OCI-LY7 (cell line): ENCODE measurements at regions not wholly inside any gene's neighbourhood (a gene's known extent, or its start where the extent isn't known, plus 50 kb on each side); places are given as distances from the start of the nearest gene placed in this dataset.

Experiments
- BruUV-seq: library from RNA; stranded (reverse); fragments of 400-500 nt; replicated peaks from 2 replicates; lab custom pipeline; 2021; lab: Mats Ljungman, UMichigan
- CTCF ChIA-PET: fragments of 300-600 bp; sonication (Branson Sonifier 250); formaldehyde crosslinking; loops from one replicate; lab custom pipeline; 2022; ENCODE audit warnings: antibody characterized with exemption; ENCODE audit not compliant: unreplicated experiment; lab: Charles Lee
- POLR2A ChIA-PET: fragments of 300-600 bp; sonication (Branson Sonifier 250); formaldehyde crosslinking; loops from one replicate; lab custom pipeline; 2022; ENCODE audit warnings: antibody characterized with exemption; lab: Charles Lee
- DNase-seq: peaks from one replicate; pipeline ENCODE4 v3.0.0-alpha.2; 2015; ENCODE audit warnings: low spot score
- H2AFZ ChIP-seq: fragments of 200-600 bp; sonication (generic), shearing (Covaris generic); 2 replicates; pipeline ENCODE4 v1.6.1; 2014; ENCODE audit warnings: mild to moderate bottlenecking, antibody characterized with exemption, low read length, moderate library complexity
- H3K27ac ChIP-seq: fragments of 200-600 bp; sonication (generic); 2 replicates; pipeline ENCODE4 v1.5.1; 2014; ENCODE audit warnings: mixed run types, low read depth, mild to moderate bottlenecking, moderate library complexity, low read length, inconsistent platforms; ENCODE audit not compliant: poor library complexity, severe bottlenecking
- H3K36me3 ChIP-seq: fragments of 200-600 bp; sonication (generic); 2 replicates; pipeline ENCODE4 v1.6.1; 2014; ENCODE audit warnings: mild to moderate bottlenecking, antibody characterized with exemption, low read length, moderate library complexity, mixed read lengths; ENCODE audit not compliant: insufficient read depth
- H3K4me1 ChIP-seq: fragments of 200-600 bp; sonication (generic); 2 replicates; pipeline ENCODE4 v1.5.1; 2014; ENCODE audit warnings: mild to moderate bottlenecking, low read length; ENCODE audit not compliant: insufficient read depth, poor library complexity, severe bottlenecking
- H3K4me2 ChIP-seq: fragments of 200-600 bp; sonication (generic); 2 replicates; pipeline ENCODE4 v1.6.1; 2014; ENCODE audit warnings: mild to moderate bottlenecking, low read length
- H3K4me3 ChIP-seq: fragments of 200-600 bp; sonication (generic); 2 replicates; pipeline ENCODE4 v1.5.1; 2014; ENCODE audit warnings: mild to moderate bottlenecking, low read depth, low read length; ENCODE audit not compliant: poor library complexity, severe bottlenecking
- H3K79me2 ChIP-seq: fragments of 200-600 bp; sonication (generic); 2 replicates; pipeline ENCODE4 v1.6.1; 2016; ENCODE audit warnings: low read depth, mild to moderate bottlenecking, low read length, moderate library complexity, mixed read lengths; ENCODE audit not compliant: insufficient read depth
- H3K9me2 ChIP-seq: fragments of 200-600 bp; sonication (generic); 2 replicates; pipeline ENCODE4 v1.6.1; 2016; ENCODE audit warnings: mild to moderate bottlenecking, low read length, mixed read lengths; ENCODE audit not compliant: insufficient read depth
- H3K9me3 ChIP-seq: fragments of 200-600 bp; sonication (generic); 2 replicates; pipeline ENCODE4 v1.6.1; 2014; ENCODE audit warnings: mild to moderate bottlenecking, mixed run types, low read length, mixed read lengths
- H4K20me1 ChIP-seq: fragments of 200-600 bp; sonication (generic); 2 replicates; pipeline ENCODE4 v1.6.1; 2014; ENCODE audit warnings: mild to moderate bottlenecking, antibody characterized with exemption, low read length, moderate library complexity, mixed read lengths; ENCODE audit not compliant: insufficient read depth
- EZH2phosphoT487 ChIP-seq: fragments of 200-600 bp; sonication (generic); IDR thresholded peaks from 2 replicates; pipeline ENCODE4 v1.6.1; 2018; ENCODE audit warnings: low read depth, borderline replicate concordance, mild to moderate bottlenecking, mixed run types, antibody characterized with exemption, low read length, moderate library complexity, mixed read lengths
- intact Hi-C: fragments of 100-400 bp; cut with micrococcal nuclease; formaldehyde crosslinking; loops from one replicate; pipeline ENCODE4 v1.10.0; 2022; ENCODE audit not compliant: unreplicated experiment
- TF ChIP-seq, protein P1 (sequence below): fragments of 200-600 bp; sonication (generic); conservative IDR thresholded peaks from 2 replicates; pipeline ENCODE4 v1.5.1; 2014; ENCODE audit warnings: mild to moderate bottlenecking, antibody characterized with exemption, low read length, moderate library complexity, mixed read lengths

DNA sequence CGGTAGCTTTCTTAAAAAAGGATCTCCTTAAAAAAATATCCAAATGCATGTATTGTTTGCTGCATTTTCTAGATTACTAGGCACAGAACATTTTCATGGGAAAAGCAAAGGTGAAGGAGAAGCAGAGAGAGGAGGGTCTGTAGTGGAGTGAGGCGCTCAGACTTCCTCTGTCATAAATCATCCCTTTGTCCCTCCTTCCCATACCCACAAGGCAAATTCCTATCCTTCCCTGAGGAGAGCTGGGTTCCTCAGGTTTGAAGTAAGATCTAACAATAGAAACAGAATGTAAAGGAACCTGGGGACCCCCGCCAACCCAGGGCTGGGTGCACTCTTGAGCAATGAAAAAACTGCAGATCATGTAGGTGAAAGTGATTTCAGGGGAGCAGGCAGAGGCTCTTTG lies 149.2 kb upstream of the ANKH start:
- no peak overlapping the region for H2AFZ ChIP-seq

DNA sequence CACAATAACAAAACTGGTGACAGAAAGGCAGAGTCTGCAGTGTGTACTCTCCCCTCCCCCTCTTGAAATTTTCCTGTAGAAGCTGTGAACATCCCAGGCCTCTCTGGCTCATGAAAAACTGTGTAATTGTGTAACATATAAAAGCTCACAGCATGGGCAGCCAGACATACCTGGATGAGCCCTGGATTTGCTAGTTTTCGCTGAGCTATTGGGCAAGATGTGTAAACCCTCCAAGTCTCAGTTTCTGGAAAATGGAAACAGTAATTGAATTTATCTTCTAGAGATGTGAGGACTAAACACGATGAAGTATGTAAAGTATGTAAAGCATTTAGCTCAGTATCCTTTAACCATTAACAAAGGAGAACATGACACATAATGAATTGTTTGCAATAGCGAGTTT lies 143.2 kb upstream of the ANKH start:
- intact Hi-C loops, result no loop called here
- POLR2A ChIA-PET, result no interaction called here
- Histone ChIP-seq H3K9me3 (no peaks in the 10 kb centered on the region), H3K36me3 (no peaks in the 10 kb centered on the region), H3K4me3 (no peak overlapping the region), H3K4me1 (no peaks in the 10 kb centered on the region), H3K79me2 (no peaks in the 10 kb centered on the region), H3K27ac (no peak overlapping the region), H2AFZ (no peak overlapping the region), H3K9me2 (no peaks in the 10 kb centered on the region), H3K4me2 (no peak overlapping the region), H4K20me1 (no peaks in the 10 kb centered on the region)
- DNase-seq, result no peak
- CTCF ChIA-PET, result no interaction called here
- no TSS peak for BruUV-seq
- TF ChIP-seq, protein P1, sequence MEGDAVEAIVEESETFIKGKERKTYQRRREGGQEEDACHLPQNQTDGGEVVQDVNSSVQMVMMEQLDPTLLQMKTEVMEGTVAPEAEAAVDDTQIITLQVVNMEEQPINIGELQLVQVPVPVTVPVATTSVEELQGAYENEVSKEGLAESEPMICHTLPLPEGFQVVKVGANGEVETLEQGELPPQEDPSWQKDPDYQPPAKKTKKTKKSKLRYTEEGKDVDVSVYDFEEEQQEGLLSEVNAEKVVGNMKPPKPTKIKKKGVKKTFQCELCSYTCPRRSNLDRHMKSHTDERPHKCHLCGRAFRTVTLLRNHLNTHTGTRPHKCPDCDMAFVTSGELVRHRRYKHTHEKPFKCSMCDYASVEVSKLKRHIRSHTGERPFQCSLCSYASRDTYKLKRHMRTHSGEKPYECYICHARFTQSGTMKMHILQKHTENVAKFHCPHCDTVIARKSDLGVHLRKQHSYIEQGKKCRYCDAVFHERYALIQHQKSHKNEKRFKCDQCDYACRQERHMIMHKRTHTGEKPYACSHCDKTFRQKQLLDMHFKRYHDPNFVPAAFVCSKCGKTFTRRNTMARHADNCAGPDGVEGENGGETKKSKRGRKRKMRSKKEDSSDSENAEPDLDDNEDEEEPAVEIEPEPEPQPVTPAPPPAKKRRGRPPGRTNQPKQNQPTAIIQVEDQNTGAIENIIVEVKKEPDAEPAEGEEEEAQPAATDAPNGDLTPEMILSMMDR, result no peak
- TF ChIP-seq EZH2phosphoT487, result no peak

More for the DNA sequence above, 149.2 kb upstream of the ANKH start:
- TF ChIP-seq EZH2phosphoT487, result no peak
- TF ChIP-seq, protein P1, result no peak
- no peaks in the 10 kb centered on the region for H3K4me1 ChIP-seq
- H3K9me3 ChIP-seq, result no peaks in the 10 kb centered on the region
- DNase-seq, result no peak
- no peaks in the 10 kb centered on the region for H3K9me2 ChIP-seq
- no peak overlapping the region for H3K4me2 ChIP-seq
- ChIA-PET CTCF (no interaction called here), POLR2A (interaction anchor here (0.7 kb wide), 1 partner anchor 240 kb away, joined by 3 read pairs; no protein-coding TSS in a partner anchor)
- no peaks in the 10 kb centered on the region for H3K79me2 ChIP-seq
- no TSS peak for BruUV-seq
- no peaks in the 10 kb centered on the region for H3K36me3 ChIP-seq
- no peak overlapping the region for H3K27ac ChIP-seq
- H3K4me3 ChIP-seq, result no peak overlapping the region
- H4K20me1 ChIP-seq, result no peaks in the 10 kb centered on the region
- intact Hi-C loops, result no loop called here

GRCh38 chr5:15013654-15014463 lies 142.3 kb upstream of the ANKH start:
- Histone ChIP-seq H4K20me1 (no peaks in the 10 kb centered on the region), H3K36me3 (no peaks in the 10 kb centered on the region), H3K9me3 (no peaks in the 10 kb centered on the region), H3K4me2 (no peak overlapping the region), H3K9me2 (no peaks in the 10 kb centered on the region), H3K4me1 (no peaks in the 10 kb centered on the region), H3K27ac (no peak overlapping the region), H3K79me2 (no peaks in the 10 kb centered on the region), H2AFZ (no peak overlapping the region), H3K4me3 (no peak overlapping the region)
- ChIA-PET CTCF (no interaction called here), POLR2A (no interaction called here)
- peak; percentile 46 for DNase-seq
- TF ChIP-seq, protein P1, result peak; percentile 90
- no peak for TF ChIP-seq EZH2phosphoT487
- no TSS peak for BruUV-seq
- intact Hi-C loops, result no loop called here
